ENCODE measurements at regions not wholly inside any gene's neighbourhood (a gene's known extent, or its start where the extent isn't known, plus 50 kb on each side); places are given as distances from the start of the nearest gene placed in this dataset.
"Not testable (repeated sequence)": the region's sequence is repeated elsewhere in the genome, so short reads cannot be mapped to it uniquely, and the experiment has no call there.

GRCh38 chr7:113030489-113030888 lies 56.1 kb downstream of the GPR85 start:
- no peak for DNase-seq

- DNase-seq = no peak
Observed at GRCh38 chr7:113026941-113027340, 59.7 kb downstream of the GPR85 start.

- DNase-seq = not testable (repeated sequence)
Observed at GRCh38 chr7:113017144-113017857, 69.3 kb downstream of the GPR85 start.

GRCh38 chr7:113015034-113015645 lies 71.5 kb downstream of the GPR85 start:
- no peak for DNase-seq

- no peak for DNase-seq
Observed at GRCh38 chr7:113013761-113014449, 72.7 kb downstream of the GPR85 start.

GRCh38 chr7:113012862-113013261 lies 73.8 kb downstream of the GPR85 start:
- not testable (repeated sequence) for DNase-seq

GRCh38 chr7:113010377-113010776 lies 76.2 kb downstream of the GPR85 start:
- no peak for DNase-seq

- DNase-seq = no peak
Observed at GRCh38 chr7:113008755-113009154, 77.9 kb downstream of the GPR85 start.

- no peak for DNase-seq
Observed at GRCh38 chr7:113004726-113005454, 81.7 kb downstream of the GPR85 start.

GRCh38 chr7:113000316-113001020 lies 86.2 kb downstream of the GPR85 start:
- no peak for DNase-seq

GRCh38 chr7:112997831-112998230 lies 88.8 kb downstream of the GPR85 start:
- DNase-seq = no peak

GRCh38 chr7:112996331-112996871 lies 90.2 kb downstream of the GPR85 start:
- DNase-seq = no peak

- DNase-seq = no peak
Observed at GRCh38 chr7:112995059-112995824, 91.4 kb downstream of the GPR85 start.

- no peak for DNase-seq
Observed at GRCh38 chr7:112994656-112995055, 92.0 kb downstream of the GPR85 start.

GRCh38 chr7:112990624-112991023 lies 96.0 kb downstream of the GPR85 start:
- DNase-seq = no peak

GRCh38 chr7:112989531-112989930 lies 97.1 kb downstream of the GPR85 start:
- DNase-seq = no peak

GRCh38 chr7:112987171-112987570 lies 99.5 kb downstream of the GPR85 start:
- DNase-seq = no peak

GRCh38 chr7:112986256-112987031 lies 100.2 kb downstream of the GPR85 start:
- no peak for DNase-seq

- DNase-seq = no peak
Observed at GRCh38 chr7:112985377-112985987, 101.1 kb downstream of the GPR85 start.

- DNase-seq = no peak
Observed at GRCh38 chr7:112982441-112983063, 104.1 kb downstream of the GPR85 start.
